SKM-1 treated with dmso at 0.1 percent for 144 hours (cell line): ENCODE measurements at regions not wholly inside any gene's neighbourhood (a gene's known extent, or its start where the extent isn't known, plus 50 kb on each side); places are given as distances from the start of the nearest gene placed in this dataset.

Experiments
- DNase-seq: peaks from one replicate; lab custom pipeline; 2025; ENCODE audit not compliant: unreplicated experiment; lab: John Stamatoyannopoulos, UW

GRCh38 chr16:73544826-73545225 lies 496.9 kb upstream of the ZFHX3 start:
- DNase-seq = no peak

GRCh38 chr16:73543970-73544599 lies 496.2 kb upstream of the ZFHX3 start:
- DNase-seq = no peak

GRCh38 chr16:73543331-73543969 lies 495.5 kb upstream of the ZFHX3 start:
- DNase-seq = no peak

- no peak for DNase-seq
These were observed 495.0 kb upstream of the ZFHX3 start for GRCh38 chr16:73542885-73543284.

DNA sequence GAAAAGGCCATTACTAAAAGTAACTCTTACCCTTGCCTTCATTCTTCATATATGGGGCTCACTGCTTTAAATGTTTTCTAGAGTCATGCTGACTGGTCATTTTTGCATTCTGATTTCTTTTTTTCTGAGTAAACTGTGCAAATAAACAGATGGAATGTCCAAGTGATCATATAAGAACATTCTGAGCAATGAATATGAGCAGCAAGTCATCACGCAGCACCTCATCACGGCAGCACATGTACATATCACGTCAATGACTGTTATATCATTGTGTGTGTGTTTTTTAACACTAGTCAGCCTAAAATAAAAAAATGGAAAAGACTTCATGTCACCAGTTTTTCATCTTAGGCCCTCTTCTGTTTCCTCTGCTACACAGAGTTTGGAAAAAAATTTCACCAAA lies 490.0 kb upstream of the ZFHX3 start:
- no peak for DNase-seq

- no peak for DNase-seq
These were observed 489.0 kb upstream of the ZFHX3 start for GRCh38 chr16:73536931-73537330.

DNA sequence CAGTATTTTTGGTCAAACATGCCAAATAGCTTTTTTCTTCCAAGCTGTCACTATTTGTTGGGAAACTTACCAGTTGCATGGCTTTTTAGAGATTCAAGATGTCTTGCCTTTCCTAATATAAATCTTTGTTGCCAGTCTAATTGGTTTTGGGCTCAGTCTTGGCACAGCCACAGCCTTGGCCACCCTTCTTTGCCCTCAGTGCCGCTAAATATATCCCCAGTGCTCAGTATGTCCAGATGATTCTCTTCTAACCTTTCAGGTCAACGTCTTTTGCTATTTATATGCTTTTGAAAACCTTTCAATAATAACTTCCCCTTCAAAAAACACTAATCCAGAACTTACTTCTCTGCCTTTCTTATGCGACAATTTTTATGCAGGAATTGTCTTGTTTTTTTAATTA lies 483.1 kb upstream of the ZFHX3 start:
- no peak for DNase-seq

DNA sequence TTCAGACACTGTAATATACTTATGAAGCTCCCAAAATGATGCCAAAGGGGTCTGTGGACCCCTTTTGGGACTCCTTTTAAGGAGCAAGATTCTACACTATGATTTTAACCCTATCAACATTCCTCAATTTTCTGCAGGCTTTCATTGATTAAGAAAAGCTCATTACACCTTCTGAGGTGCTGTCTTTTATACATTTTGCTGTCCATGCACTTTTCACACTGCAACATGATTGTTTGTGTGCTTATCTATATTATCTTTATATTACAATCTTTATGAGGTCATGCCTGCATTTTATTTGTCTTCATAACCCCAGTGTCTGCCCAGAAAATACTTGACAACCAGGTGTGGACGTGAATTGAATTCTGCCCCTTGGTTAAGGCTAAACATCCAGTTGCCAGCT lies 482.6 kb upstream of the ZFHX3 start:
- no peak for DNase-seq

- no peak for DNase-seq
These were observed 481.5 kb upstream of the ZFHX3 start for GRCh38 chr16:73529303-73530012.

DNA sequence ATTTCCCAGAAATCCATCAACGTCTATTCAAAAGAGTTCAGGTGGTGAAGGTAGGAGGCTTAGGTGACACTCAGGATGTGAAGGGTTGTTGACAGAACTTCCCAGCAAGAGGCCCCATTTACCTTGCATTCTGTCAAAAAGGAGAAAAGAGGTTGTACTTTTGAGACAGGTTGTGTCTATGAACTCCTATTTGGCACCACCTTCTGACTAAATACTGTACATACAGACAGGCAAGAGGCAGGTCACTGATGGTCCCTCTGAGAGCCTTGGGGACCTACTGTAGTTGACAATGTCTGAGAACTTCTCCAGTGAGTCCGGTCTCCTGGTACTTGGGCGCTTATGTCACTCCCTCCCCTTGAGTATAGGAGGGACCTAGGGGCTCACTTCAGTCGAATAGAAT lies 479.3 kb upstream of the ZFHX3 start:
- DNase-seq = no peak

- no peak for DNase-seq
These were observed 478.3 kb upstream of the ZFHX3 start for GRCh38 chr16:73526011-73526804.

GRCh38 chr16:73523209-73523608 lies 475.3 kb upstream of the ZFHX3 start:
- no peak for DNase-seq

DNA sequence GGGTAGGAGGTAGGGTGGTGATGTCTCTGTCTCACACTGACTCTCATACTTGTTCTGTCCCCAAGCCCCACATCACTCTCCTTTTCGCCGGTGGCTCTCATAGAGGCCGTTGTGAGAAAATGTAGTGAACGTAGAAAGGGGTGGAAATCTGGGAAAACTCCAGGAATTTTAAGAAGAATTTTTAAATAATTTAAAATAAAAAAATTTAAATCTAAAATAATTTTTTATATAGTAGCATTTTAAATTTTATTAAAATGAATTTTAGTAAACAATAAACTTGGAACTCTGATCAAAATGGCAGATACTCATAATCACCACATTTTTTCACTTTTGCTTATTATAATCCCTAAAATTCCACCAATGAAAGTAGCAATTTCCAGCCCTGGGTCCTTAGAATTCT lies 473.6 kb upstream of the ZFHX3 start:
- no peak for DNase-seq

DNA sequence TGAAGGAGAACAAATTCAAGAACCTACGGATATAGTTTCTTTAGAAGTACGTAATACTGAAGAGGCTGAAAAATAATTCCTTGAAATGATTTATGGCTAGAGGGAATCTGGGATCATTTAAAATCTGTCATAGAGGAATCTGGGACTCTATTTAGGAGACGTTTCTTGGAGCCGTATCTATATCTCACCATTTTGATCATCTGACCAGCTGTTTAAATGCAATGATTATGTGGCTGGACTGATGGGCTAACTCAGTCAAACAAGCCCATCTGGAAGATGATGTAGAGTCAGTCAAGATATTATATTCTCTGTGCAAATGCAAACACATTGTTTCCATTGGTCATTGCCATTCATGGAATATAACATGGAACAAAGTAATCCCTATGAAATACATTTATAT lies 467.7 kb upstream of the ZFHX3 start:
- DNase-seq = no peak

- DNase-seq = no peak
These were observed 462.9 kb upstream of the ZFHX3 start for GRCh38 chr16:73510852-73511251.

DNA sequence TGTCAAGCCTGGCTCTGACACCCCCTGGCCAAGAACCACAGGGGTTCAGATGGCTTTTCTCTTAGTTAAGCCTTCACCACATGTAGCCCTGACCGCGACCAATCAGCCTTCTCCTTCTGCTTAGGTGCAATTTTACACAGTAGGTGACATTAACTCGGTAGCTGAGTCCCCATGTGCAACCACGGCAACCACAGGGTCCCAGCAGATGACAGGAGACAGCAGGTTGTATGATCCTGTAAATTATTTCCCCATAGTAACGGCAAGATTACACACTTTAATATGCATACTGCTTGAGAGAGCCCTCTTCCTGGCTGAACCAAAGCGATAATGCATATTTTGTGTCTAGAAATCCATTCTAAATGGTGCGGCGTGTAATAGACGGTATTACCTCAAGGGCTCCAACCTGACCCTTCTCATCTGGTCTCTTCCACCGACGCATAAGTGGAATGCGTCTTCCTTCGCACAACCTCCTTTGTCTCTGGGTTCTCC lies 458.7 kb upstream of the ZFHX3 start:
- no peak for DNase-seq

DNA sequence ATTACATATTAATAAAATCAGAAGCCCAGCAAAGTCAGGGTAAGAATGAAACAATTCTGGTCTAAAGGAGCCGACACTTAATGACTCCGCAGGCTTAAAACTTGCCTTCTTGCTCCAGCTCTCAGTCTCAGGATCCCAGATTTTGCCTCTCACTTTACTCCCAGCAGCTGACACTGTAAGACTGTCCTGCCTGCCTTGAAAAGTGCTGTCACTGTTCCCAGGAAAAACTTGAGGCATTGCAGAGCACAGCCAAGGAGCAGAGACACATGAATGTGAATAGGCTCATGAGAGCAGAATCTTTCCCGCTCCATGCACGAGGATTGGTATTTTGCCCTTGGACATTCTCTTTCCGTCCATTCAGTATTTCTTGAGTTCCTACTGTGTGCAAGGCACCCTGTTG lies 457.6 kb upstream of the ZFHX3 start:
- DNase-seq = no peak

GRCh38 chr16:73504591-73505575 lies 457.0 kb upstream of the ZFHX3 start:
- no peak for DNase-seq

GRCh38 chr16:73503093-73503492 lies 455.2 kb upstream of the ZFHX3 start:
- no peak for DNase-seq

GRCh38 chr16:73499276-73499675 lies 451.3 kb upstream of the ZFHX3 start:
- no peak for DNase-seq
